ENCODE measurements at regions not wholly inside any gene's neighbourhood (a gene's known extent, or its start where the extent isn't known, plus 50 kb on each side); places are given as distances from the start of the nearest gene placed in this dataset.
A peak's percentile ranks its signal among the peaks of the same experiment; 100 is the strongest.

DNA sequence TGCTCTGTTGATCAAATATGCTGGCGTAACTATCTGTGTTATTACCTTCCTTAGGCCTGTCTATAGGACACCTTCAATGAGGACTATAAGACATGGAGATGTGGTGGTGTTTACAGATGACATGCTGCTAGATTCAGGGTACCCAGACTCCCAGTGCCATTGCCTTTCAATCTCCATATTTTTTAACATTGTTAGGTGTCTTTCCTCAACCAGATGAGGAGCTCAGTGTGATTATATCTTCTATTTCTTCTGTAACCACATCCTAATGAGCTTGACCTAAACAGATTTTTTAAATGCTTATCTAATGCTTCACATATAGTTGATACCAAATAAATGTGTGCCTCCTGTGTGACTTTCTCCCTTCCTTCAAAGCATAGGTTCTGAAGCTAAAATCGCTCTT, 730.1 kb upstream of the NR2F2 start:
- Histone ChIP-seq H3K36me3 (no peaks in the 10 kb centered on the region), H3K4me1 (peaks cover 0 to 8% of the 10 kb centered on the region in 2 donors), H3K9me3 (no peaks in the 10 kb centered on the region), H3K27me3 (no peaks in the 10 kb centered on the region), H3K27ac (no peak overlapping the region), H3K4me3 (no peak overlapping the region)
- DNase-seq, result no peak
- TF ChIP-seq POLR2A (IDR thresholded peaks at IDR 0.05), result no peak
- TF ChIP-seq, protein P1, sequence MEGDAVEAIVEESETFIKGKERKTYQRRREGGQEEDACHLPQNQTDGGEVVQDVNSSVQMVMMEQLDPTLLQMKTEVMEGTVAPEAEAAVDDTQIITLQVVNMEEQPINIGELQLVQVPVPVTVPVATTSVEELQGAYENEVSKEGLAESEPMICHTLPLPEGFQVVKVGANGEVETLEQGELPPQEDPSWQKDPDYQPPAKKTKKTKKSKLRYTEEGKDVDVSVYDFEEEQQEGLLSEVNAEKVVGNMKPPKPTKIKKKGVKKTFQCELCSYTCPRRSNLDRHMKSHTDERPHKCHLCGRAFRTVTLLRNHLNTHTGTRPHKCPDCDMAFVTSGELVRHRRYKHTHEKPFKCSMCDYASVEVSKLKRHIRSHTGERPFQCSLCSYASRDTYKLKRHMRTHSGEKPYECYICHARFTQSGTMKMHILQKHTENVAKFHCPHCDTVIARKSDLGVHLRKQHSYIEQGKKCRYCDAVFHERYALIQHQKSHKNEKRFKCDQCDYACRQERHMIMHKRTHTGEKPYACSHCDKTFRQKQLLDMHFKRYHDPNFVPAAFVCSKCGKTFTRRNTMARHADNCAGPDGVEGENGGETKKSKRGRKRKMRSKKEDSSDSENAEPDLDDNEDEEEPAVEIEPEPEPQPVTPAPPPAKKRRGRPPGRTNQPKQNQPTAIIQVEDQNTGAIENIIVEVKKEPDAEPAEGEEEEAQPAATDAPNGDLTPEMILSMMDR (IDR thresholded peaks at IDR 0.05), result no peak
- intact Hi-C loops (cut with DNase I; ENCODE audit: low total_unique reads), result no loop called here

- no peaks in the 10 kb centered on the region for H3K9me3 ChIP-seq
- no peak for TF ChIP-seq POLR2A (IDR thresholded peaks at IDR 0.05)
- TF ChIP-seq, protein P1 (IDR thresholded peaks at IDR 0.05), result no peak
- no peak overlapping the region for H3K4me3 ChIP-seq
- DNase-seq, result no peak
- no peak overlapping the region for H3K27ac ChIP-seq
- H3K27me3 ChIP-seq, result no peaks in the 10 kb centered on the region
- H3K4me1 ChIP-seq, result peaks cover 0 to 8% of the 10 kb centered on the region in 2 donors
- intact Hi-C loops (cut with DNase I; ENCODE audit: low total_unique reads), result no loop called here
- H3K36me3 ChIP-seq, result no peaks in the 10 kb centered on the region
Observed at GRCh38 chr15:95600884-95601283, 729.6 kb upstream of the NR2F2 start.

DNA sequence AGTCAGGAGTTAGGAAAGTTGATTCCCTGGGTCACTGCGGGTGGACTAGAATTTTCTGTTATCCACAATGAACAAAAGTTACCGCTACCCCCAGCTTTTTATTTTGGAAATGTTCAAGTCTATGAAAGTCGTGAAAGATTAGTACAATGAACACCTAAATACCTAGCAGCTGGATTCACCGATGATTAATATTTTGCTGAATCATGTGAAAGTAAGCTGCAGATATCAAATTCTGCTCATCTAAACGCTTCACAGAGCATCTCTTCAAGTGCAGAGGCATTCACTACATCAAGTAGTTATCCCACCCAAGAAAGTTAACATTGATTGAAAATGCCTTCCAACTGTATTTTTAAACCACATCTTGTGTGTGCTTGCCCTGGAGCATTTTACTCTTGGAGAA, 729.0 kb upstream of the NR2F2 start:
- DNase-seq, result no peak
- Histone ChIP-seq H3K4me3 (no peak overlapping the region), H3K9me3 (no peaks in the 10 kb centered on the region), H3K27me3 (no peaks in the 10 kb centered on the region), H3K4me1 (peaks cover 0 to 8% of the 10 kb centered on the region in 2 donors), H3K27ac (no peak overlapping the region), H3K36me3 (no peaks in the 10 kb centered on the region)
- TF ChIP-seq, protein P1 (IDR thresholded peaks at IDR 0.05), result no peak
- intact Hi-C loops (cut with DNase I; ENCODE audit: low total_unique reads), result no loop called here

GRCh38 chr15:95603802-95604201, 726.7 kb upstream of the NR2F2 start:
- intact Hi-C loops (cut with DNase I; ENCODE audit: low total_unique reads), result no loop called here
- H3K27ac ChIP-seq, result peak overlapping the region; percentile 27 to 71
- H3K27me3 ChIP-seq, result no peaks in the 10 kb centered on the region
- no peaks in the 10 kb centered on the region for H3K9me3 ChIP-seq
- no peak for DNase-seq
- H3K4me1 ChIP-seq, result peaks cover 0 to 8% of the 10 kb centered on the region in 2 donors
- no peak for TF ChIP-seq POLR2A (IDR thresholded peaks at IDR 0.05)
- no peak overlapping the region for H3K4me3 ChIP-seq
- no peaks in the 10 kb centered on the region for H3K36me3 ChIP-seq

DNA sequence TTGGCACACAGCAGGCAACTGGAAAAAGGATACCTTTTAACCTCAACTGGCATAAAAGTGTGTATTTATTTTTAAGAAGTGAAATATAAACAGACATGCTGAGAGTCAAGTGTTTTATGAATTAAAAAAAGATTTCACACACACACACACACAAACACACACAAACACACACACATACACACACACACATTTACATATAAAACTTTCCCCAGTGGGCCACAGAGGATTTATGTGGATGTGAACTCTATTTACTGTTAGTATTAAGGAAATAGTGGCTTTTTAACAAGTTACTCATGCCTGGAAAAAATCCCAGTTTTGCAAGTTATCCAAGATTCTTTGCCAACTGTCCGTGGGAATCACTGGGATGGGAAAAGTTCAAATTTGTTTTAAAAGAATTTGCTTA, 725.9 kb upstream of the NR2F2 start:
- Histone ChIP-seq H3K36me3 (no peaks in the 10 kb centered on the region), H3K9me3 (no peaks in the 10 kb centered on the region), H3K27me3 (no peaks in the 10 kb centered on the region), H3K27ac (peak overlapping the region; percentile 27 to 71), H3K4me3 (no peak overlapping the region), H3K4me1 (peaks cover 0 to 8% of the 10 kb centered on the region in 2 donors)
- intact Hi-C loops (cut with DNase I; ENCODE audit: low total_unique reads), result no loop called here
- peak; percentile 31 to 57 for DNase-seq
- TF ChIP-seq, protein P1 (IDR thresholded peaks at IDR 0.05), result no peak
- no peak for TF ChIP-seq POLR2A (IDR thresholded peaks at IDR 0.05)

GRCh38 chr15:95605098-95605497, 725.4 kb upstream of the NR2F2 start:
- peak overlapping the region; percentile 38 to 71 for H3K27ac ChIP-seq
- intact Hi-C loops (cut with DNase I; ENCODE audit: low total_unique reads), result no loop called here

More at GRCh38 chr15:95605098-95605497, 725.4 kb upstream of the NR2F2 start:
- Histone ChIP-seq H3K4me1 (peaks cover 0 to 8% of the 10 kb centered on the region in 2 donors), H3K27me3 (no peaks in the 10 kb centered on the region), H3K36me3 (no peaks in the 10 kb centered on the region), H3K4me3 (no peak overlapping the region), H3K9me3 (no peaks in the 10 kb centered on the region)
- TF ChIP-seq, protein P1 (IDR thresholded peaks at IDR 0.05), result no peak
- no peak for DNase-seq

Data from uterus (tissue), 3 donors.